ENCODE measurements at regions not wholly inside any gene's neighbourhood (a gene's known extent, or its start where the extent isn't known, plus 50 kb on each side); places are given as distances from the start of the nearest gene placed in this dataset.

DNA sequence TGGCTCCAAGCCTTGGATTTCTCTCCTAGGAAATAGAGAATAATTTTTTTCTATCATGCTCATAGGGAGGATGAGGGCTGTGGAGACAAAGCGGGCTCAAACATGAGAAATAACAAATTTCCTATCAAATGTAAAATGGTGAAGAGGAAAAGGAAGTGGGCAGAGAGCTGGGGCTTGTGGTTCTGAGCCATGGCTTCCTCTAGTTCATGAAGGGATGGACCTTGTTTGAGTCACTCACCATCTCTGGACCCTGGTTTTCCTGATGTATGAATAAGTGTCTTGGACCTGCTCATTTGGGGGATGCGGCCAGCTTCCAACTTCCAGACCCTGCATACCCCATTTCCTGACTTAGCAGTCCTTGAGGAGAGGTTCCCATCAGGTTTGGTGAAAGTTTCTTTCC is 63.0 kb downstream of the MSX1 start:
- TF ChIP-seq TARDBP (IDR thresholded peaks at IDR 0.05), result no peak
- TF ChIP-seq L3MBTL2 (conservative IDR thresholded peaks at IDR 0.05), result no peak

Measured in HEK293T (cell line).